T-helper 1 cell treated with Interleukin-12 subunit alpha and Interleukin-12 subunit beta and Interleukin-4 antibody, amounts not matched to agents 30 μg/mL and 1 μg/mL, for 36 hours (primary cell): ENCODE measurements at regions not wholly inside any gene's neighbourhood (a gene's known extent, or its start where the extent isn't known, plus 50 kb on each side); places are given as distances from the start of the nearest gene placed in this dataset.
"Not testable (repeated sequence)": the region's sequence is repeated elsewhere in the genome, so short reads cannot be mapped to it uniquely, and the experiment has no call there.

Source experiments
- H3K27ac Mint-ChIP-seq: one replicate; pipeline ENCODE4 v1.8.0; 2021; ENCODE audit warnings: mild to moderate bottlenecking, mixed read lengths
- H3K27me3 Mint-ChIP-seq: one replicate; pipeline ENCODE4 v1.8.0; 2021; ENCODE audit warnings: low read depth, mixed read lengths
- H3K36me3 Mint-ChIP-seq: one replicate; pipeline ENCODE4 v1.8.0; 2021; ENCODE audit warnings: low read depth, mixed read lengths
- H3K4me1 Mint-ChIP-seq: one replicate; pipeline ENCODE4 v1.8.0; 2021; ENCODE audit warnings: low read depth, mixed read lengths
- H3K4me3 Mint-ChIP-seq: one replicate; pipeline ENCODE4 v1.8.0; 2021; ENCODE audit warnings: mild to moderate bottlenecking, moderate library complexity, mixed read lengths
- H3K9me3 Mint-ChIP-seq: one replicate; pipeline ENCODE4 v1.8.0; 2021; ENCODE audit warnings: mixed read lengths

- Mint-ChIP-seq H3K36me3 (no peaks in the 10 kb centered on the region), H3K9me3 (peaks cover 7% of the 10 kb centered on the region), H3K27ac (no peak overlapping the region), H3K27me3 (no peaks in the 10 kb centered on the region), H3K4me3 (no peak overlapping the region), H3K4me1 (peaks cover 3% of the 10 kb centered on the region)
Measured at GRCh38 chr5:143629871-143630659, 181.9 kb upstream of the HMHB1 start.

DNA sequence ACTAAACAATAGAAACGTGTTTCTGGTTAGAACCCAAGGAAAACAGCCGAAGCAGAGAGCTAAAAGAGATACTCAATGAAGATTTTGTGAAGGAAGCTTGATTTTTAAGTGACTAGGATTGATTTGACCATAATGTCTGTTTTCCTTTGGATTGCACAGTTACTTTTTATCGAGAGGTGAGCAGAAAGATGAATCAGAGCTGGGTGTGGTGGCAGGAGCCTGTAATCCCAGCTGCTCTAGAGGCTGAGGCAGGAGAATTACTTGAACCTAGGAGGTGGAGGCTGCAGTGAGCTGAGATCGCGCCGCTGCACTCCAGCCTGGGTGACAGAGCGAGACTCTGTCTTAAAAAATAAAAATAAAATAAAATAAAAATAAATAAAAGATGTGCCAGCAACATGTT is 186.9 kb upstream of the HMHB1 start:
- H3K36me3 Mint-ChIP-seq, H3K27me3 Mint-ChIP-seq, H3K9me3 Mint-ChIP-seq, H3K27ac Mint-ChIP-seq, H3K4me3 Mint-ChIP-seq, H3K4me1 Mint-ChIP-seq: not testable (repeated sequence)

- Mint-ChIP-seq H3K27ac (no peak overlapping the region), H3K27me3 (peaks cover 6% of the 10 kb centered on the region), H3K9me3 (peaks cover 7% of the 10 kb centered on the region), H3K4me3 (no peak overlapping the region), H3K4me1 (peaks cover 2% of the 10 kb centered on the region), H3K36me3 (no peaks in the 10 kb centered on the region)
Measured at GRCh38 chr5:143624465-143624864, 187.5 kb upstream of the HMHB1 start.

GRCh38 chr5:143619040-143619439 is 192.9 kb upstream of the HMHB1 start:
- no peak overlapping the region for H3K4me3 Mint-ChIP-seq
- no peaks in the 10 kb centered on the region for H3K4me1 Mint-ChIP-seq
- no peak overlapping the region for H3K27ac Mint-ChIP-seq
- H3K9me3 Mint-ChIP-seq = peaks cover 3% of the 10 kb centered on the region
- peaks cover 13% of the 10 kb centered on the region for H3K27me3 Mint-ChIP-seq
- no peaks in the 10 kb centered on the region for H3K36me3 Mint-ChIP-seq

GRCh38 chr5:143618141-143618540 is 193.8 kb upstream of the HMHB1 start:
- H3K4me3 Mint-ChIP-seq = no peak overlapping the region
- H3K9me3 Mint-ChIP-seq = peaks cover 3% of the 10 kb centered on the region
- no peaks in the 10 kb centered on the region for H3K4me1 Mint-ChIP-seq
- H3K27ac Mint-ChIP-seq = no peak overlapping the region
- peaks cover 13% of the 10 kb centered on the region for H3K27me3 Mint-ChIP-seq
- H3K36me3 Mint-ChIP-seq = no peaks in the 10 kb centered on the region

GRCh38 chr5:143614831-143615230 is 197.1 kb upstream of the HMHB1 start:
- Mint-ChIP-seq H3K9me3 (peaks cover 10% of the 10 kb centered on the region), H3K27me3 (peaks cover 18% of the 10 kb centered on the region), H3K36me3 (peaks cover 2% of the 10 kb centered on the region), H3K27ac (no peak overlapping the region), H3K4me3 (no peak overlapping the region), H3K4me1 (no peaks in the 10 kb centered on the region)

DNA sequence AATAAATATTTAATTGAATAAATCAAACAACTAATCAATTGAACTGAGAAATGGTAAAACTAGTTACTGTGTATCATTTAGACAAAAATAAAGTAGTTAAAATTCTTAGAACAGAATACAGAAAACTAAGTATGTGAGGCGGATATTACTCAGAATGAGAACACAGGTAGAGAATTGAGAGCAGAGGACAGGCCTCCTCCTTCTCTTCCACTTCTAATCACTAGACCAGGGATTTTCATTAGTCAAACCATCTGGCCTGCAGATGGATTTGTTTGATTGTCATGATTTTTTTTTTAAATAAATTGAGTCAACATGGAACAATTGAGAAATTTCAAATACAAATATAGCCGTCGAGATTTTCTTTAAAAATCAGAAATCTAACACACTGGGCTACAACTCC is 198.6 kb upstream of the HMHB1 start:
- Mint-ChIP-seq H3K27me3 (peaks cover 9% of the 10 kb centered on the region), H3K4me3 (no peak overlapping the region), H3K4me1 (no peaks in the 10 kb centered on the region), H3K9me3 (peaks cover 24% of the 10 kb centered on the region), H3K27ac (no peak overlapping the region), H3K36me3 (peaks cover 2% of the 10 kb centered on the region)

- peaks cover 7% of the 10 kb centered on the region for H3K36me3 Mint-ChIP-seq
- peaks cover 5% of the 10 kb centered on the region for H3K27me3 Mint-ChIP-seq
- peaks cover 9% of the 10 kb centered on the region for H3K4me1 Mint-ChIP-seq
- no peak overlapping the region for H3K4me3 Mint-ChIP-seq
- peaks cover 31% of the 10 kb centered on the region for H3K9me3 Mint-ChIP-seq
- H3K27ac Mint-ChIP-seq = no peak overlapping the region
Measured at GRCh38 chr5:143610946-143611345, 201.0 kb upstream of the HMHB1 start.

GRCh38 chr5:143606043-143606752 is 202.7 kb upstream of the NR3C1 start:
- Mint-ChIP-seq H3K9me3 (peaks cover 38% of the 10 kb centered on the region), H3K27me3 (peaks cover 5% of the 10 kb centered on the region), H3K4me3 (peak overlapping the region; percentile 80), H3K36me3 (peaks cover 18% of the 10 kb centered on the region), H3K27ac (peak overlapping the region; percentile 94), H3K4me1 (peaks cover 34% of the 10 kb centered on the region)

GRCh38 chr5:143605403-143606005 is 202.0 kb upstream of the NR3C1 start:
- H3K27me3 Mint-ChIP-seq = peaks cover 4% of the 10 kb centered on the region
- H3K36me3 Mint-ChIP-seq = peaks cover 16% of the 10 kb centered on the region
- H3K4me1 Mint-ChIP-seq = peaks cover 34% of the 10 kb centered on the region
- H3K4me3 Mint-ChIP-seq = peak overlapping the region; percentile 80
- peaks cover 38% of the 10 kb centered on the region for H3K9me3 Mint-ChIP-seq
- peak overlapping the region; percentile 94 for H3K27ac Mint-ChIP-seq

GRCh38 chr5:143601917-143602333 is 198.4 kb upstream of the NR3C1 start:
- no peak overlapping the region for H3K4me3 Mint-ChIP-seq
- H3K27ac Mint-ChIP-seq = peak overlapping the region; percentile 24
- H3K9me3 Mint-ChIP-seq = peaks cover 14% of the 10 kb centered on the region
- peaks cover 13% of the 10 kb centered on the region for H3K36me3 Mint-ChIP-seq
- H3K4me1 Mint-ChIP-seq = peaks cover 32% of the 10 kb centered on the region
- H3K27me3 Mint-ChIP-seq = no peaks in the 10 kb centered on the region

- Mint-ChIP-seq H3K4me3 (no peak overlapping the region), H3K9me3 (peaks cover 11% of the 10 kb centered on the region), H3K27ac (no peak overlapping the region), H3K36me3 (peaks cover 11% of the 10 kb centered on the region), H3K27me3 (no peaks in the 10 kb centered on the region), H3K4me1 (peaks cover 29% of the 10 kb centered on the region)
Measured at GRCh38 chr5:143601357-143601756, 197.9 kb upstream of the NR3C1 start.

GRCh38 chr5:143600396-143601075 is 197.1 kb upstream of the NR3C1 start:
- Mint-ChIP-seq H3K9me3 (peaks cover 11% of the 10 kb centered on the region), H3K4me3 (no peak overlapping the region), H3K27ac (no peak overlapping the region), H3K4me1 (peaks cover 25% of the 10 kb centered on the region), H3K27me3 (no peaks in the 10 kb centered on the region), H3K36me3 (peaks cover 11% of the 10 kb centered on the region)

- Mint-ChIP-seq H3K4me1 (peaks cover 20% of the 10 kb centered on the region), H3K27ac (no peak overlapping the region), H3K36me3 (peaks cover 11% of the 10 kb centered on the region), H3K9me3 (peaks cover 11% of the 10 kb centered on the region), H3K27me3 (no peaks in the 10 kb centered on the region), H3K4me3 (no peak overlapping the region)
Measured at GRCh38 chr5:143599474-143599873, 196.0 kb upstream of the NR3C1 start.
